GM10248 (cell line): ENCODE measurements at regions not wholly inside any gene's neighbourhood (a gene's known extent, or its start where the extent isn't known, plus 50 kb on each side); places are given as distances from the start of the nearest gene placed in this dataset.

Source experiments
- CTCF ChIA-PET: fragments of 300-600 bp; sonication (Branson Sonifier 250); formaldehyde crosslinking; extraction: SDS; loops from one replicate; lab custom pipeline; 2021; ENCODE audit warnings: antibody characterized with exemption; lab: Yijun Ruan, JAX
- POLR2A ChIA-PET: fragments of 350-650 bp; sonication (Branson Sonifier 250); formaldehyde crosslinking; extraction: SDS; loops from one replicate; lab custom pipeline; 2020; ENCODE audit warnings: antibody characterized with exemption; lab: Yijun Ruan, JAX
- DNase-seq: peaks from one replicate; pipeline ENCODE4 v3.0.0; 2012; ENCODE audit errors: extremely low spot score
- CTCF ChIP-seq: IDR thresholded peaks from 2 replicates; pipeline ENCODE4 v1.5.1; 2012; ENCODE audit warnings: mild to moderate bottlenecking, low read depth; ENCODE audit errors: extremely low read depth, missing control alignments, control extremely low read depth

- ChIA-PET CTCF (interaction anchor here (1.5 kb wide), 1 partner anchor 16 kb away, joined by 5 read pairs; no protein-coding TSS in a partner anchor), POLR2A (no interaction called here)
- no peak for TF ChIP-seq CTCF
- DNase-seq = no peak
Measured at GRCh38 chr2:226601881-226602662, 197.5 kb downstream of the IRS1 start.

DNA sequence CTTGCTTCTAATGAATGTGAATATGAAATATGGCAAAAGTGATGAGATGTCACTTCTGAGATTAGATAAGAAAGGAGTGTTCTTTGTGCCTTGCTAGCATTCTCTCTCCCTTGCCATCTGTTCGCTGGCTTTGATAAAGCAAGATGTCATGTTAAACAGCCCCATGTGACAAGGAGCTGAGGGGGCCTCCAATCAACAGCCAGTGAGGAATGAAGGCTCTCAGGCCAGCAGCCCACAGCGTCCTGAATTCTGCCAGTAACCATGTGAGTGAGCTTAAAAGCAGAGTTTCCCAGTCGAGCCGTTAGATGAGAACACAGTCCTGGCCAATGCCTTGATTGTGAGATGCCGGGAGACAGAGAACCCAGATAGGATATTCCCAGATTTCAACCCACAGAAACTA, 198.8 kb downstream of the IRS1 start:
- CTCF ChIA-PET = interaction anchor here (1.5 kb wide), 1 partner anchor 14 kb away, joined by 5 read pairs; no protein-coding TSS in a partner anchor
- TF ChIP-seq CTCF = no peak
- POLR2A ChIA-PET = no interaction called here
- DNase-seq = no peak

DNA sequence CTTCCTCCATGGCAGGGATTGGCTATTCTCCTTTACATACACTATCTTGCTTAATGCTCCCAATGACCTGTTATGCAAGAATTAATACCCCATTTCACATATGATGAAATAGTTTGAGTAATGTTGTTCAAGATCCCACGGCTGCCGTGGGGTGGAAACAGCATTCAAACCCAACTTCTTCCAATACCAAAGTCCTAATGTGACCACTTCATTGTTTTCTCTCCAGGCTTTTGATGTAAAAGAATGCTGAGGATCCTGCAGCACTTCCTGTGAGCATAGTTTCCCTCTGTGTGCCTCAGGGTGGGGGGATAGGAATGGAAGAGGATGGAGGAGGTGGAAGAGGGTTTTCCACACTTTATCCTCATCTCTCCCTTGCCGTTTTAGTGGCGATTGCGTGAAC, 199.4 kb downstream of the IRS1 start:
- CTCF ChIA-PET = interaction anchor here (1.5 kb wide), 1 partner anchor 14 kb away, joined by 5 read pairs; no protein-coding TSS in a partner anchor
- no peak for TF ChIP-seq CTCF
- POLR2A ChIA-PET = no interaction called here
- DNase-seq = no peak

DNA sequence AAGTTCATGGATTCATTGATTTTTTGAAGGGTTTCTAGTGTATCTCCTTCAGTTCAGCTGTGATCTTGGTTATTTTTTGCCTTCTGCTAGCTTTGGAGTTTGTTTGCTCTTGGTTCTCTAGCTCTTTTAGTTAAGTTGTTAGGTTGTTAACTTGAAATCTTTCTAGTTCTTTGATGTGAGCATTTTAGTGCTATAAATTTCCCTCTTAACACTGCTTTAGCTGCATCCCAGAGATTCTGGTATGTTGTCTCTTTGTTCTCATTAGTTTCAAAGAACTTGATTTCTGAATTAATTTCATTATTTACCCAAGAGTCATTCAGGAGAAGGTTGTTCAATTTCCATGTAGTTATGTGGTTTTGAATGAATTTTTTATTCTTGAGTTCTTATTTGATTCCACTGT, 210.6 kb downstream of the IRS1 start:
- ChIA-PET CTCF (no interaction called here), POLR2A (no interaction called here)
- no peak for TF ChIP-seq CTCF
- no peak for DNase-seq

GRCh38 chr2:226585130-226585561, 214.5 kb downstream of the IRS1 start:
- POLR2A ChIA-PET = no interaction called here
- no peak for DNase-seq
- TF ChIP-seq CTCF = no peak

GRCh38 chr2:226584518-226585055, 215.0 kb downstream of the IRS1 start:
- no peak for TF ChIP-seq CTCF
- POLR2A ChIA-PET = no interaction called here
- DNase-seq = no peak
- CTCF ChIA-PET = no interaction called here

More at GRCh38 chr2:226585130-226585561, 214.5 kb downstream of the IRS1 start:
- CTCF ChIA-PET = interaction anchor here (0.8 kb wide), 1 partner anchor 51 kb away, joined by 3 read pairs; no protein-coding TSS in a partner anchor
